BLaER1 (cell line): ENCODE measurements at regions not wholly inside any gene's neighbourhood (a gene's known extent, or its start where the extent isn't known, plus 50 kb on each side); places are given as distances from the start of the nearest gene placed in this dataset.
A peak's percentile ranks its signal among the peaks of the same experiment; 100 is the strongest.
"Not testable (repeated sequence)": the region's sequence is repeated elsewhere in the genome, so short reads cannot be mapped to it uniquely, and the experiment has no call there.

Experiments used
- H3K27ac ChIP-seq: shearing (Covaris generic); formaldehyde crosslinking; 2 replicates; pipeline ENCODE4 v1.8.1; 2022
- H3K27me3 ChIP-seq: shearing (Covaris generic); formaldehyde crosslinking; 2 replicates; pipeline ENCODE4 v1.8.1; 2022
- H3K36me3 ChIP-seq: shearing (Covaris generic); formaldehyde crosslinking; 2 replicates; pipeline ENCODE4 v1.8.1; 2022
- H3K4me1 ChIP-seq: shearing (Covaris generic); formaldehyde crosslinking; 2 replicates; pipeline ENCODE4 v1.8.1; 2022
- H3K4me2 ChIP-seq: shearing (Covaris generic); formaldehyde crosslinking; 2 replicates; pipeline ENCODE4 v1.8.1; 2022
- H3K4me3 ChIP-seq: shearing (Covaris generic); formaldehyde crosslinking; 2 replicates; pipeline ENCODE4 v1.8.1; 2022
- H3K9ac ChIP-seq: shearing (Covaris generic); formaldehyde crosslinking; 2 replicates; pipeline ENCODE4 v1.8.1; 2022
- H3K9me3 ChIP-seq: shearing (Covaris generic); formaldehyde crosslinking; 2 replicates; pipeline ENCODE4 v1.8.1; 2022
- H4K20me1 ChIP-seq: shearing (Covaris generic); formaldehyde crosslinking; 2 replicates; pipeline ENCODE4 v1.8.1; 2022
- Cebpa-rat ChIP-seq: shearing (Covaris generic); IDR thresholded peaks from 2 replicates; pipeline ENCODE4 v1.8.1; 2022

- no peak overlapping the region for H3K9ac ChIP-seq
- no peaks in the 10 kb centered on the region for H3K36me3 ChIP-seq
- H3K4me2 ChIP-seq = no peak overlapping the region
- H3K27me3 ChIP-seq = no peaks in the 10 kb centered on the region
- no peaks in the 10 kb centered on the region for H4K20me1 ChIP-seq
- H3K27ac ChIP-seq = no peak overlapping the region
- H3K4me3 ChIP-seq = no peak overlapping the region
- TF ChIP-seq Cebpa-rat = no peak
- peaks cover 6% of the 10 kb centered on the region; the same call in 1 of the 2 replicates for H3K9me3 ChIP-seq
- H3K4me1 ChIP-seq = no peaks in the 10 kb centered on the region
These were observed 523.0 kb downstream of the CSNK1G3 start for GRCh38 chr5:124034963-124035362.

GRCh38 chr5:124034083-124034700 lies 522.2 kb downstream of the CSNK1G3 start:
- no peak overlapping the region for H3K4me3 ChIP-seq

GRCh38 chr5:124030043-124030491 lies 518.1 kb downstream of the CSNK1G3 start:
- peaks cover 5% of the 10 kb centered on the region; the same call in 1 of the 2 replicates for H3K9me3 ChIP-seq
- no peak overlapping the region for H3K4me3 ChIP-seq
- H4K20me1 ChIP-seq = no peaks in the 10 kb centered on the region
- H3K27ac ChIP-seq = no peak overlapping the region
- no peak overlapping the region for H3K9ac ChIP-seq
- peaks cover 6% of the 10 kb centered on the region; the same call in 1 of the 2 replicates for H3K4me1 ChIP-seq
- TF ChIP-seq Cebpa-rat = no peak
- H3K4me2 ChIP-seq = no peak overlapping the region
- H3K36me3 ChIP-seq = no peaks in the 10 kb centered on the region
- H3K27me3 ChIP-seq = no peaks in the 10 kb centered on the region

More at GRCh38 chr5:124034083-124034700, 522.2 kb downstream of the CSNK1G3 start:
- Histone ChIP-seq H3K4me2 (no peak overlapping the region), H3K36me3 (no peaks in the 10 kb centered on the region), H3K27me3 (no peaks in the 10 kb centered on the region), H3K9ac (no peak overlapping the region), H4K20me1 (no peaks in the 10 kb centered on the region), H3K4me1 (no peaks in the 10 kb centered on the region), H3K27ac (no peak overlapping the region), H3K9me3 (no peaks in the 10 kb centered on the region)
- no peak for TF ChIP-seq Cebpa-rat

DNA sequence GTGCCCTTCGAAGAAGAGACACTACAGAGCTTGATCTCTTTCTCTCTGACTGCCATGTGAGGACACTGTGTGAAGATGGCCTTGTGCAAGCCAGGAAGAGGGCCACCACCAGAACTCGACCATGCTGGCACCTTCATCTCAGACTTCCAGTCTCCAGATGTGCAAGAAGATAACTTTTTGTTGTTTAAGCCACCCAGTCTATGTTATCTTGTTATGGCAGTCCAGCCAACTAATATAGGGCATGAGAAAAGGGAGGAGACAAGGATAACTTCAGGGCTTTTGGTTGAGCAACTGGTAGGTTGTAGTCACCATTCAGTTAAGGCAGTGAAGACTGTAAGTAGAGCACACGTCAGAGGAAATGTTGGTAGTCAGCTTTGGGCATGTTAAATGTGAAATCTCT lies 515.5 kb downstream of the CSNK1G3 start:
- Histone ChIP-seq H3K4me2 (no peak overlapping the region), H3K9ac (no peak overlapping the region), H3K36me3 (no peaks in the 10 kb centered on the region), H3K9me3 (peaks cover 5% of the 10 kb centered on the region; the same call in 1 of the 2 replicates), H3K27me3 (no peaks in the 10 kb centered on the region), H4K20me1 (no peaks in the 10 kb centered on the region), H3K27ac (no peak overlapping the region), H3K4me3 (no peak overlapping the region), H3K4me1 (peaks cover 7% of the 10 kb centered on the region; the same call in 1 of the 2 replicates)
- no peak for TF ChIP-seq Cebpa-rat

- TF ChIP-seq Cebpa-rat = no peak
- Histone ChIP-seq H4K20me1 (no peaks in the 10 kb centered on the region), H3K4me3 (no peak overlapping the region), H3K4me2 (peak overlapping the region; percentile 39), H3K27ac (no peak overlapping the region), H3K9me3 (peaks cover 11% of the 10 kb centered on the region; the same call in 1 of the 2 replicates), H3K36me3 (no peaks in the 10 kb centered on the region), H3K9ac (no peak overlapping the region), H3K4me1 (peaks cover 7% of the 10 kb centered on the region; the same call in 1 of the 2 replicates), H3K27me3 (no peaks in the 10 kb centered on the region)
These were observed 513.4 kb downstream of the CSNK1G3 start for GRCh38 chr5:124025306-124025845.

- H3K36me3 ChIP-seq = no peaks in the 10 kb centered on the region
- no peak for TF ChIP-seq Cebpa-rat
- no peak overlapping the region for H3K27ac ChIP-seq
- no peak overlapping the region for H3K9ac ChIP-seq
- no peak overlapping the region for H3K4me3 ChIP-seq
- no peaks in the 10 kb centered on the region for H4K20me1 ChIP-seq
- no peak overlapping the region for H3K4me2 ChIP-seq
- no peaks in the 10 kb centered on the region for H3K27me3 ChIP-seq
- peaks cover 7% of the 10 kb centered on the region; the same call in 1 of the 2 replicates for H3K4me1 ChIP-seq
- H3K9me3 ChIP-seq = peaks cover 14% of the 10 kb centered on the region; the same call in 1 of the 2 replicates
These were observed 511.0 kb downstream of the CSNK1G3 start for GRCh38 chr5:124022966-124023365.

GRCh38 chr5:124021776-124022175 lies 509.8 kb downstream of the CSNK1G3 start:
- Histone ChIP-seq H3K27me3 (no peaks in the 10 kb centered on the region), H3K36me3 (no peaks in the 10 kb centered on the region), H3K4me1 (peaks cover 7% of the 10 kb centered on the region; the same call in 1 of the 2 replicates), H3K9ac (no peak overlapping the region), H3K4me3 (no peak overlapping the region), H4K20me1 (no peaks in the 10 kb centered on the region), H3K4me2 (no peak overlapping the region), H3K27ac (no peak overlapping the region), H3K9me3 (peaks cover 14% of the 10 kb centered on the region; the same call in 1 of the 2 replicates)
- no peak for TF ChIP-seq Cebpa-rat

GRCh38 chr5:124021066-124021641 lies 509.2 kb downstream of the CSNK1G3 start:
- Histone ChIP-seq H3K27me3 (no peaks in the 10 kb centered on the region), H3K4me1 (peaks cover 7% of the 10 kb centered on the region; the same call in 1 of the 2 replicates), H3K27ac (no peak overlapping the region), H3K36me3 (no peaks in the 10 kb centered on the region), H4K20me1 (no peaks in the 10 kb centered on the region), H3K9me3 (peaks cover 9% of the 10 kb centered on the region; the same call in 1 of the 2 replicates), H3K9ac (no peak overlapping the region), H3K4me3 (no peak overlapping the region), H3K4me2 (no peak overlapping the region)
- TF ChIP-seq Cebpa-rat = no peak

DNA sequence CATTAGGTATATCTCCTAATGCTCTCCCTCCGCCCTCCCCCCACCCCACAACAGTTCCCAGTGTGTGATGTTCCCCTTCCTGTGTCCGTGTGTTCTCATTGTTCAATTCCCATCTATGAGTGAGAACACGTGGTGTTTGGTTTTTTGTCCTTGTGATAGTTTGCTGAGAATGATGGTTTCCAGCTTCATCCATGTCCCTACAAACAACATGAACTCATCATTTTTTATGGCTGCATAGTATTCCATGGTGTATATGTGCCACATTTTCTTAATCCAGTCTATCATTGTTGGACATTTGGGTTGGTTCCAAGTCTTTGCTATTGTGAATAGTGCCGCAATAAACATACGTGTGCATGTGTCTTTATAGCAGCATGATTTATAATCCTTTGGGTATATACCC lies 505.3 kb downstream of the CSNK1G3 start:
- not testable (repeated sequence) for H3K36me3 ChIP-seq, H3K4me2 ChIP-seq, H4K20me1 ChIP-seq, H3K4me3 ChIP-seq, H3K27me3 ChIP-seq, H3K9ac ChIP-seq, H3K9me3 ChIP-seq, H3K27ac ChIP-seq, H3K4me1 ChIP-seq
